ENCODE measurements at regions not wholly inside any gene's neighbourhood (a gene's known extent, or its start where the extent isn't known, plus 50 kb on each side); places are given as distances from the start of the nearest gene placed in this dataset.

GRCh38 chr3:94294806-94295205 lies 231.9 kb downstream of the NSUN3 start:
- H3K36me3 ChIP-seq (ENCODE audit: control insufficient read depth in 5 of 5, insufficient read depth in 5 of 5, low read length in 5 of 5), result no peaks in the 10 kb centered on the region
- no peaks in the 10 kb centered on the region for H3K27me3 ChIP-seq (ENCODE audit: control insufficient read depth in 5 of 5, insufficient read depth in 4 of 5, low read length in 5 of 5)
- no peak overlapping the region for H3K4me3 ChIP-seq (ENCODE audit: low read depth in 1 of 5, low read length in 5 of 5)
- H3K27ac ChIP-seq (ENCODE audit: low read depth, low read length), result no peak overlapping the region
- H3K9me3 ChIP-seq (ENCODE audit: control insufficient read depth in 5 of 5, low read length in 5 of 5), result no peaks in the 10 kb centered on the region
- H3K9ac ChIP-seq (ENCODE audit: low read length in 5 of 5), result no peak overlapping the region
- no peaks in the 10 kb centered on the region for H3K4me1 ChIP-seq (ENCODE audit: control insufficient read depth in 5 of 5, insufficient read depth in 5 of 5, low read length in 5 of 5)

GRCh38 chr3:94299716-94300115 lies 236.9 kb downstream of the NSUN3 start:
- H3K4me1 ChIP-seq (ENCODE audit: control insufficient read depth in 5 of 5, insufficient read depth in 5 of 5, low read length in 5 of 5), result peaks cover 0 to 17% (median 13%) of the 10 kb centered on the region in 5 donors
- no peak overlapping the region for H3K9ac ChIP-seq (ENCODE audit: low read length in 5 of 5)
- H3K36me3 ChIP-seq (ENCODE audit: control insufficient read depth in 5 of 5, insufficient read depth in 5 of 5, low read length in 5 of 5), result no peaks in the 10 kb centered on the region
- H3K9me3 ChIP-seq (ENCODE audit: control insufficient read depth in 5 of 5, low read length in 5 of 5), result no peaks in the 10 kb centered on the region
- H3K4me3 ChIP-seq (ENCODE audit: low read depth in 1 of 5, low read length in 5 of 5), result no peak overlapping the region
- no peak overlapping the region for H3K27ac ChIP-seq (ENCODE audit: low read depth, low read length)
- no peaks in the 10 kb centered on the region for H3K27me3 ChIP-seq (ENCODE audit: control insufficient read depth in 5 of 5, insufficient read depth in 4 of 5, low read length in 5 of 5)

- Histone ChIP-seq H3K4me1 (ENCODE audit: control insufficient read depth in 5 of 5, insufficient read depth in 5 of 5, low read length in 5 of 5) (peaks cover 0 to 31% (median 25%) of the 10 kb centered on the region in 5 donors), H3K27ac (ENCODE audit: low read depth, low read length) (no peak overlapping the region), H3K36me3 (ENCODE audit: control insufficient read depth in 5 of 5, insufficient read depth in 5 of 5, low read length in 5 of 5) (no peaks in the 10 kb centered on the region), H3K4me3 (ENCODE audit: low read depth in 1 of 5, low read length in 5 of 5) (no peak overlapping the region), H3K9ac (ENCODE audit: low read length in 5 of 5) (no peak overlapping the region), H3K9me3 (ENCODE audit: control insufficient read depth in 5 of 5, low read length in 5 of 5) (no peaks in the 10 kb centered on the region), H3K27me3 (ENCODE audit: control insufficient read depth in 5 of 5, insufficient read depth in 4 of 5, low read length in 5 of 5) (no peaks in the 10 kb centered on the region)
Observed at GRCh38 chr3:94301366-94301765, 238.5 kb downstream of the NSUN3 start.

- Histone ChIP-seq H3K4me3 (ENCODE audit: low read depth in 1 of 5, low read length in 5 of 5) (no peak overlapping the region), H3K27ac (ENCODE audit: low read depth, low read length) (no peak overlapping the region), H3K4me1 (ENCODE audit: control insufficient read depth in 5 of 5, insufficient read depth in 5 of 5, low read length in 5 of 5) (peaks cover 0 to 38% (median 31%) of the 10 kb centered on the region in 5 donors), H3K36me3 (ENCODE audit: control insufficient read depth in 5 of 5, insufficient read depth in 5 of 5, low read length in 5 of 5) (no peaks in the 10 kb centered on the region), H3K27me3 (ENCODE audit: control insufficient read depth in 5 of 5, insufficient read depth in 4 of 5, low read length in 5 of 5) (no peaks in the 10 kb centered on the region), H3K9ac (ENCODE audit: low read length in 5 of 5) (peak overlapping the region in 1 of 5 donors; percentile 13), H3K9me3 (ENCODE audit: control insufficient read depth in 5 of 5, low read length in 5 of 5) (no peaks in the 10 kb centered on the region)
Observed at GRCh38 chr3:94303266-94303665, 240.4 kb downstream of the NSUN3 start.

- Histone ChIP-seq H3K27ac (ENCODE audit: low read depth, low read length) (no peak overlapping the region), H3K4me3 (ENCODE audit: low read depth in 1 of 5, low read length in 5 of 5) (no peak overlapping the region), H3K9me3 (ENCODE audit: control insufficient read depth in 5 of 5, low read length in 5 of 5) (no peaks in the 10 kb centered on the region), H3K27me3 (ENCODE audit: control insufficient read depth in 5 of 5, insufficient read depth in 4 of 5, low read length in 5 of 5) (no peaks in the 10 kb centered on the region), H3K9ac (ENCODE audit: low read length in 5 of 5) (peak overlapping the region in 1 of 5 donors; percentile 13), H3K4me1 (ENCODE audit: control insufficient read depth in 5 of 5, insufficient read depth in 5 of 5, low read length in 5 of 5) (peaks cover 0 to 38% (median 31%) of the 10 kb centered on the region in 5 donors), H3K36me3 (ENCODE audit: control insufficient read depth in 5 of 5, insufficient read depth in 5 of 5, low read length in 5 of 5) (no peaks in the 10 kb centered on the region)
Observed at GRCh38 chr3:94303897-94304296, 241.0 kb downstream of the NSUN3 start.

GRCh38 chr3:94304954-94305353 lies 242.1 kb downstream of the NSUN3 start:
- Histone ChIP-seq H3K27me3 (ENCODE audit: control insufficient read depth in 5 of 5, insufficient read depth in 4 of 5, low read length in 5 of 5) (no peaks in the 10 kb centered on the region), H3K4me3 (ENCODE audit: low read depth in 1 of 5, low read length in 5 of 5) (peak overlapping the region in 3 of 5 donors; percentile 3 to 36 (median 17)), H3K9ac (ENCODE audit: low read length in 5 of 5) (no peak overlapping the region), H3K9me3 (ENCODE audit: control insufficient read depth in 5 of 5, low read length in 5 of 5) (no peaks in the 10 kb centered on the region), H3K27ac (ENCODE audit: low read depth, low read length) (peak overlapping the region; percentile 39), H3K36me3 (ENCODE audit: control insufficient read depth in 5 of 5, insufficient read depth in 5 of 5, low read length in 5 of 5) (no peaks in the 10 kb centered on the region), H3K4me1 (ENCODE audit: control insufficient read depth in 5 of 5, insufficient read depth in 5 of 5, low read length in 5 of 5) (peaks cover 0 to 38% (median 31%) of the 10 kb centered on the region in 5 donors)

- H3K27me3 ChIP-seq (ENCODE audit: control insufficient read depth in 5 of 5, insufficient read depth in 4 of 5, low read length in 5 of 5), result no peaks in the 10 kb centered on the region
- H3K27ac ChIP-seq (ENCODE audit: low read depth, low read length), result no peak overlapping the region
- no peaks in the 10 kb centered on the region for H3K36me3 ChIP-seq (ENCODE audit: control insufficient read depth in 5 of 5, insufficient read depth in 5 of 5, low read length in 5 of 5)
- H3K4me3 ChIP-seq (ENCODE audit: low read depth in 1 of 5, low read length in 5 of 5), result peak overlapping the region in 1 of 5 donors; percentile 30
- no peak overlapping the region for H3K9ac ChIP-seq (ENCODE audit: low read length in 5 of 5)
- no peaks in the 10 kb centered on the region for H3K9me3 ChIP-seq (ENCODE audit: control insufficient read depth in 5 of 5, low read length in 5 of 5)
- H3K4me1 ChIP-seq (ENCODE audit: control insufficient read depth in 5 of 5, insufficient read depth in 5 of 5, low read length in 5 of 5), result peaks cover 0 to 38% (median 31%) of the 10 kb centered on the region in 5 donors
Observed at GRCh38 chr3:94305835-94306611, 243.2 kb downstream of the NSUN3 start.

GRCh38 chr3:94307588-94307987 lies 244.7 kb downstream of the NSUN3 start:
- no peaks in the 10 kb centered on the region for H3K9me3 ChIP-seq (ENCODE audit: control insufficient read depth in 5 of 5, low read length in 5 of 5)
- H3K27me3 ChIP-seq (ENCODE audit: control insufficient read depth in 5 of 5, insufficient read depth in 4 of 5, low read length in 5 of 5), result no peaks in the 10 kb centered on the region
- H3K9ac ChIP-seq (ENCODE audit: low read length in 5 of 5), result no peak overlapping the region
- H3K4me1 ChIP-seq (ENCODE audit: control insufficient read depth in 5 of 5, insufficient read depth in 5 of 5, low read length in 5 of 5), result peaks cover 0 to 38% (median 31%) of the 10 kb centered on the region in 5 donors
- no peak overlapping the region for H3K4me3 ChIP-seq (ENCODE audit: low read depth in 1 of 5, low read length in 5 of 5)
- H3K27ac ChIP-seq (ENCODE audit: low read depth, low read length), result no peak overlapping the region
- no peaks in the 10 kb centered on the region for H3K36me3 ChIP-seq (ENCODE audit: control insufficient read depth in 5 of 5, insufficient read depth in 5 of 5, low read length in 5 of 5)

GRCh38 chr3:94308767-94309166 lies 245.9 kb downstream of the NSUN3 start:
- peaks cover 0 to 33% (median 28%) of the 10 kb centered on the region in 5 donors for H3K4me1 ChIP-seq (ENCODE audit: control insufficient read depth in 5 of 5, insufficient read depth in 5 of 5, low read length in 5 of 5)
- no peak overlapping the region for H3K27ac ChIP-seq (ENCODE audit: low read depth, low read length)
- no peak overlapping the region for H3K4me3 ChIP-seq (ENCODE audit: low read depth in 1 of 5, low read length in 5 of 5)

GRCh38 chr3:94310341-94311135 lies 247.7 kb downstream of the NSUN3 start:
- Histone ChIP-seq H3K4me3 (ENCODE audit: low read depth in 1 of 5, low read length in 5 of 5) (no peak overlapping the region), H3K27ac (ENCODE audit: low read depth, low read length) (no peak overlapping the region), H3K27me3 (ENCODE audit: control insufficient read depth in 5 of 5, insufficient read depth in 4 of 5, low read length in 5 of 5) (no peaks in the 10 kb centered on the region), H3K9me3 (ENCODE audit: control insufficient read depth in 5 of 5, low read length in 5 of 5) (no peaks in the 10 kb centered on the region), H3K4me1 (ENCODE audit: control insufficient read depth in 5 of 5, insufficient read depth in 5 of 5, low read length in 5 of 5) (peaks cover 0 to 15% (median 11%) of the 10 kb centered on the region in 5 donors), H3K36me3 (ENCODE audit: control insufficient read depth in 5 of 5, insufficient read depth in 5 of 5, low read length in 5 of 5) (no peaks in the 10 kb centered on the region), H3K9ac (ENCODE audit: low read length in 5 of 5) (no peak overlapping the region)

More at GRCh38 chr3:94308767-94309166, 245.9 kb downstream of the NSUN3 start:
- H3K27me3 ChIP-seq (ENCODE audit: control insufficient read depth in 5 of 5, insufficient read depth in 4 of 5, low read length in 5 of 5), result no peaks in the 10 kb centered on the region
- no peaks in the 10 kb centered on the region for H3K36me3 ChIP-seq (ENCODE audit: control insufficient read depth in 5 of 5, insufficient read depth in 5 of 5, low read length in 5 of 5)
- H3K9me3 ChIP-seq (ENCODE audit: control insufficient read depth in 5 of 5, low read length in 5 of 5), result no peaks in the 10 kb centered on the region
- no peak overlapping the region for H3K9ac ChIP-seq (ENCODE audit: low read length in 5 of 5)

Data from subcutaneous abdominal adipose tissue (tissue), 5 donors.